NCI-H2171 (cell line): ENCODE measurements at regions not wholly inside any gene's neighbourhood (a gene's known extent, or its start where the extent isn't known, plus 50 kb on each side); places are given as distances from the start of the nearest gene placed in this dataset.
A peak's percentile ranks its signal among the peaks of the same experiment; 100 is the strongest.
"Not testable (repeated sequence)": the region's sequence is repeated elsewhere in the genome, so short reads cannot be mapped to it uniquely, and the experiment has no call there.

Experiments
- DNase-seq: peaks from one replicate; lab custom pipeline; 2025; lab: John Stamatoyannopoulos, UW

- DNase-seq = no peak
These were observed 221.7 kb upstream of the RXFP2 start for GRCh38 chr13:31517599-31517998.

GRCh38 chr13:31518645-31519044 is 220.7 kb upstream of the RXFP2 start:
- DNase-seq = no peak

- no peak for DNase-seq
These were observed 217.9 kb upstream of the RXFP2 start for GRCh38 chr13:31521435-31521834.

GRCh38 chr13:31522396-31522795 is 216.9 kb upstream of the RXFP2 start:
- DNase-seq = no peak

- no peak for DNase-seq
These were observed 211.2 kb upstream of the RXFP2 start for GRCh38 chr13:31528176-31528575.

- DNase-seq = no peak
These were observed 210.6 kb upstream of the RXFP2 start for GRCh38 chr13:31528758-31529157.

GRCh38 chr13:31530922-31531321 is 208.4 kb upstream of the RXFP2 start:
- DNase-seq = no peak

- DNase-seq = no peak
These were observed 202.3 kb upstream of the RXFP2 start for GRCh38 chr13:31537052-31537451.

GRCh38 chr13:31538067-31539042 is 201.0 kb upstream of the RXFP2 start:
- peak; percentile 1 for DNase-seq

GRCh38 chr13:31540281-31540680 is 199.0 kb upstream of the RXFP2 start:
- no peak for DNase-seq

GRCh38 chr13:31543190-31543589 is 196.1 kb upstream of the RXFP2 start:
- no peak for DNase-seq

GRCh38 chr13:31545616-31546015 is 193.7 kb upstream of the RXFP2 start:
- DNase-seq = no peak

- DNase-seq = no peak
These were observed 182.9 kb upstream of the RXFP2 start for GRCh38 chr13:31556376-31556775.

- DNase-seq = not testable (repeated sequence)
These were observed 155.1 kb upstream of the RXFP2 start for GRCh38 chr13:31584221-31584620.

GRCh38 chr13:31587698-31588266 is 151.5 kb upstream of the RXFP2 start:
- no peak for DNase-seq

GRCh38 chr13:31588316-31588715 is 151.0 kb upstream of the RXFP2 start:
- DNase-seq = no peak

GRCh38 chr13:31588893-31589292 is 150.4 kb upstream of the RXFP2 start:
- no peak for DNase-seq

GRCh38 chr13:31591642-31592233 is 147.6 kb upstream of the RXFP2 start:
- DNase-seq = no peak

- DNase-seq = no peak
These were observed 145.3 kb upstream of the RXFP2 start for GRCh38 chr13:31594056-31594455.

GRCh38 chr13:31595563-31595962 is 143.8 kb upstream of the RXFP2 start:
- no peak for DNase-seq

- DNase-seq = no peak
These were observed 140.3 kb upstream of the RXFP2 start for GRCh38 chr13:31598990-31599389.

- DNase-seq = no peak
These were observed 134.1 kb upstream of the RXFP2 start for GRCh38 chr13:31605076-31605860.
